SK-N-SH treated with all-trans-retinoic acid at 6 μM for 48 hours (cell line): ENCODE measurements at regions not wholly inside any gene's neighbourhood (a gene's known extent, or its start where the extent isn't known, plus 50 kb on each side); places are given as distances from the start of the nearest gene placed in this dataset.

Source experiments
- ATAC-seq: fragments of 200-7000 bp; cut with Tn5 transposase; 3 replicates; pipeline ENCODE4 v1.9.1; 2020; ENCODE audit warnings: mild to moderate bottlenecking, moderate library complexity
- ARNTL ChIP-seq: fragments of 450-650 bp; formaldehyde crosslinking; IDR thresholded peaks from 2 replicates; pipeline ENCODE4 v1.5.0; 2020; ENCODE audit warnings: low read depth, mild to moderate bottlenecking, moderate library complexity, borderline replicate concordance
- BACH2 ChIP-seq: fragments of 250-450 bp; sonication (Bioruptor Pico); IDR thresholded peaks from 2 replicates; pipeline ENCODE4 v1.9.0; 2021; ENCODE audit warnings: mild to moderate bottlenecking, borderline replicate concordance
- CSDC2 ChIP-seq: fragments of 250-450 bp; sonication (Bioruptor Pico); IDR thresholded peaks from 2 replicates; pipeline ENCODE4 v1.5.0; 2020; ENCODE audit warnings: mild to moderate bottlenecking, moderate library complexity
- GLIS3 ChIP-seq: fragments of 250-450 bp; sonication (Bioruptor Pico); IDR thresholded peaks from 2 replicates; pipeline ENCODE4 v1.5.0; 2020; ENCODE audit warnings: mild to moderate bottlenecking, moderate library complexity
- OSR1 ChIP-seq: fragments of 250-450 bp; sonication (Bioruptor Pico); IDR thresholded peaks from 2 replicates; pipeline ENCODE4 v1.8.0; 2022; ENCODE audit warnings: moderate library complexity, mild to moderate bottlenecking, inconsistent platforms
- PATZ1 ChIP-seq: fragments of 250-450 bp; sonication (Bioruptor Pico); IDR thresholded peaks from 2 replicates; pipeline ENCODE4 v1.8.0; 2020; ENCODE audit warnings: mild to moderate bottlenecking, moderate library complexity, borderline replicate concordance
- POU6F1 ChIP-seq: fragments of 250-450 bp; sonication (Bioruptor Pico); IDR thresholded peaks from 2 replicates; pipeline ENCODE4 v1.8.0; 2021; ENCODE audit warnings: low read depth, mild to moderate bottlenecking, moderate library complexity, borderline replicate concordance
- PPARA ChIP-seq: fragments of 250-450 bp; sonication (Bioruptor Pico); IDR thresholded peaks from 2 replicates; pipeline ENCODE4 v1.5.0; 2020; ENCODE audit warnings: mild to moderate bottlenecking, borderline replicate concordance
- RARB ChIP-seq: fragments of 250-450 bp; sonication (Bioruptor Pico); IDR thresholded peaks from 2 replicates; pipeline ENCODE4 v1.8.0; 2021; ENCODE audit warnings: mild to moderate bottlenecking, moderate library complexity
- SNAI2 ChIP-seq: fragments of 250-450 bp; sonication (Bioruptor Pico); IDR thresholded peaks from 2 replicates; pipeline ENCODE4 v1.5.0; 2020; ENCODE audit warnings: mild to moderate bottlenecking, moderate library complexity
- TCF4 ChIP-seq: fragments of 250-450 bp; sonication (Bioruptor Pico); IDR thresholded peaks from 2 replicates; pipeline ENCODE4 v1.8.0; 2021; ENCODE audit warnings: mild to moderate bottlenecking, moderate library complexity, borderline replicate concordance
- TOX ChIP-seq: fragments of 250-450 bp; sonication (Bioruptor Pico); IDR thresholded peaks from 2 replicates; pipeline ENCODE4 v1.8.0; 2021; ENCODE audit warnings: mild to moderate bottlenecking, moderate library complexity, borderline replicate concordance
- ZC3H10 ChIP-seq: fragments of 250-450 bp; sonication (Bioruptor Pico); IDR thresholded peaks from 2 replicates; pipeline ENCODE4 v1.5.1; 2021; ENCODE audit warnings: mild to moderate bottlenecking, moderate library complexity
- ZFP3 ChIP-seq: fragments of 250-450 bp; sonication (Bioruptor Pico); IDR thresholded peaks from 2 replicates; pipeline ENCODE4 v1.5.0; 2020; ENCODE audit warnings: mild to moderate bottlenecking, moderate library complexity
- ZFP30 ChIP-seq: fragments of 450-650 bp; formaldehyde crosslinking; IDR thresholded peaks from 2 replicates; pipeline ENCODE4 v1.5.0; 2022; ENCODE audit warnings: mild to moderate bottlenecking, moderate library complexity
- ZNF565 ChIP-seq: fragments of 450-650 bp; formaldehyde crosslinking; conservative IDR thresholded peaks from 2 replicates; pipeline ENCODE4 v1.5.0; 2020; ENCODE audit warnings: low read depth, mild to moderate bottlenecking, moderate library complexity
- ZNF70 ChIP-seq: fragments of 450-650 bp; formaldehyde crosslinking; IDR thresholded peaks from 2 replicates; pipeline ENCODE4 v1.5.0; 2020; ENCODE audit warnings: mild to moderate bottlenecking, moderate library complexity
- ZNF8 ChIP-seq: fragments of 450-650 bp; formaldehyde crosslinking; IDR thresholded peaks from 2 replicates; pipeline ENCODE4 v1.5.0; 2020; ENCODE audit warnings: mild to moderate bottlenecking, moderate library complexity
- TF ChIP-seq, protein P1 (sequence below): fragments of 250-450 bp; sonication (Bioruptor Pico); IDR thresholded peaks from 2 replicates; pipeline ENCODE4 v1.5.0; 2020; ENCODE audit warnings: mild to moderate bottlenecking, moderate library complexity
- TF ChIP-seq, protein P2 (sequence below): fragments of 250-450 bp; sonication (Bioruptor Pico); IDR thresholded peaks from 2 replicates; pipeline ENCODE4 v1.5.1; 2021; ENCODE audit warnings: mild to moderate bottlenecking, moderate library complexity

- no peak for TF ChIP-seq OSR1 (CRISPR knock-in tag)
- TF ChIP-seq, protein P1, sequence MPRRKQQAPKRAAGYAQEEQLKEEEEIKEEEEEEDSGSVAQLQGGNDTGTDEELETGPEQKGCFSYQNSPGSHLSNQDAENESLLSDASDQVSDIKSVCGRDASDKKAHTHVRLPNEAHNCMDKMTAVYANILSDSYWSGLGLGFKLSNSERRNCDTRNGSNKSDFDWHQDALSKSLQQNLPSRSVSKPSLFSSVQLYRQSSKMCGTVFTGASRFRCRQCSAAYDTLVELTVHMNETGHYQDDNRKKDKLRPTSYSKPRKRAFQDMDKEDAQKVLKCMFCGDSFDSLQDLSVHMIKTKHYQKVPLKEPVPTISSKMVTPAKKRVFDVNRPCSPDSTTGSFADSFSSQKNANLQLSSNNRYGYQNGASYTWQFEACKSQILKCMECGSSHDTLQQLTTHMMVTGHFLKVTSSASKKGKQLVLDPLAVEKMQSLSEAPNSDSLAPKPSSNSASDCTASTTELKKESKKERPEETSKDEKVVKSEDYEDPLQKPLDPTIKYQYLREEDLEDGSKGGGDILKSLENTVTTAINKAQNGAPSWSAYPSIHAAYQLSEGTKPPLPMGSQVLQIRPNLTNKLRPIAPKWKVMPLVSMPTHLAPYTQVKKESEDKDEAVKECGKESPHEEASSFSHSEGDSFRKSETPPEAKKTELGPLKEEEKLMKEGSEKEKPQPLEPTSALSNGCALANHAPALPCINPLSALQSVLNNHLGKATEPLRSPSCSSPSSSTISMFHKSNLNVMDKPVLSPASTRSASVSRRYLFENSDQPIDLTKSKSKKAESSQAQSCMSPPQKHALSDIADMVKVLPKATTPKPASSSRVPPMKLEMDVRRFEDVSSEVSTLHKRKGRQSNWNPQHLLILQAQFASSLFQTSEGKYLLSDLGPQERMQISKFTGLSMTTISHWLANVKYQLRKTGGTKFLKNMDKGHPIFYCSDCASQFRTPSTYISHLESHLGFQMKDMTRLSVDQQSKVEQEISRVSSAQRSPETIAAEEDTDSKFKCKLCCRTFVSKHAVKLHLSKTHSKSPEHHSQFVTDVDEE (CRISPR knock-in tag), result no peak
These were observed 158.6 kb upstream of the LMCD1 start for GRCh38 chr3:8343058-8343457.

GRCh38 chr3:8345398-8345797, 156.2 kb upstream of the LMCD1 start:
- no peak for ATAC-seq
- no peak for TF ChIP-seq ZNF565
- no peak for TF ChIP-seq BACH2
- no peak for TF ChIP-seq GLIS3 (CRISPR knock-in tag)
- TF ChIP-seq ZFP3 (CRISPR knock-in tag), result no peak
- TF ChIP-seq, protein P2, sequence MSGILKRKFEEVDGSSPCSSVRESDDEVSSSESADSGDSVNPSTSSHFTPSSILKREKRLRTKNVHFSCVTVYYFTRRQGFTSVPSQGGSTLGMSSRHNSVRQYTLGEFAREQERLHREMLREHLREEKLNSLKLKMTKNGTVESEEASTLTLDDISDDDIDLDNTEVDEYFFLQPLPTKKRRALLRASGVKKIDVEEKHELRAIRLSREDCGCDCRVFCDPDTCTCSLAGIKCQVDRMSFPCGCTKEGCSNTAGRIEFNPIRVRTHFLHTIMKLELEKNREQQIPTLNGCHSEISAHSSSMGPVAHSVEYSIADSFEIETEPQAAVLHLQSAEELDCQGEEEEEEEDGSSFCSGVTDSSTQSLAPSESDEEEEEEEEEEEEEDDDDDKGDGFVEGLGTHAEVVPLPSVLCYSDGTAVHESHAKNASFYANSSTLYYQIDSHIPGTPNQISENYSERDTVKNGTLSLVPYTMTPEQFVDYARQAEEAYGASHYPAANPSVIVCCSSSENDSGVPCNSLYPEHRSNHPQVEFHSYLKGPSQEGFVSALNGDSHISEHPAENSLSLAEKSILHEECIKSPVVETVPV (CRISPR knock-in tag), result no peak

More at GRCh38 chr3:8343058-8343457, 158.6 kb upstream of the LMCD1 start:
- no peak for ATAC-seq

- ATAC-seq, result no peak
These were observed 153.5 kb upstream of the LMCD1 start for GRCh38 chr3:8348076-8348475.

DNA sequence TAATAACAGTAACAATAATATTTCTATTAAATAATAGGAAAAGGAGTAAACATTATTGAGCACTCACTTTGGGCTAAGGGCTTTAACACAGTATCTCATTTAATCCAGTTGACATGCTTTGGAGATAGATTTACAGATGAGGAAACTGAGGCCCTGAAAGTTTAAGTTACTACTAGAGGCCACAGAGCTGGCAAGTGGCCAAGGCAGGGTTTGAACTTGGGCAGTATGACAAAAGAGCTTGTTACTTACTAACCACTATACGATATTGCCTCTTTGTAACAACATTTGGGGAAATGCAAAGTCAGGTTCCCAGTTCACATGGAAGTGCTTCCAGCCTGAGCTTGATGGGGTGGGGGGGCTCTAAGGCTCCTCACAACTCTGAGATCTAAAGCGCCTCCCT, 149.1 kb upstream of the LMCD1 start:
- ATAC-seq, result no peak
- TF ChIP-seq CSDC2 (CRISPR knock-in tag), result no peak
- TF ChIP-seq POU6F1 (CRISPR knock-in tag), result no peak
- no peak for TF ChIP-seq ZNF70 (CRISPR knock-in tag)
- TF ChIP-seq ZFP3 (CRISPR knock-in tag), result no peak
- TF ChIP-seq TOX (CRISPR knock-in tag), result no peak
- TF ChIP-seq ZNF565, result no peak
- no peak for TF ChIP-seq ZNF8 (CRISPR knock-in tag)
- no peak for TF ChIP-seq GLIS3 (CRISPR knock-in tag)
- TF ChIP-seq PPARA, result no peak
- TF ChIP-seq TCF4, result no peak
- no peak for TF ChIP-seq ZFP30 (CRISPR knock-in tag)
- TF ChIP-seq RARB (CRISPR knock-in tag), result no peak
- no peak for TF ChIP-seq ARNTL
- TF ChIP-seq SNAI2, result no peak
- TF ChIP-seq PATZ1, result no peak

More at GRCh38 chr3:8348076-8348475, 153.5 kb upstream of the LMCD1 start:
- TF ChIP-seq ZNF8 (CRISPR knock-in tag), result peak; percentile 45; the same call in 1 of the 2 replicates
- no peak for TF ChIP-seq ZC3H10 (CRISPR knock-in tag)

DNA sequence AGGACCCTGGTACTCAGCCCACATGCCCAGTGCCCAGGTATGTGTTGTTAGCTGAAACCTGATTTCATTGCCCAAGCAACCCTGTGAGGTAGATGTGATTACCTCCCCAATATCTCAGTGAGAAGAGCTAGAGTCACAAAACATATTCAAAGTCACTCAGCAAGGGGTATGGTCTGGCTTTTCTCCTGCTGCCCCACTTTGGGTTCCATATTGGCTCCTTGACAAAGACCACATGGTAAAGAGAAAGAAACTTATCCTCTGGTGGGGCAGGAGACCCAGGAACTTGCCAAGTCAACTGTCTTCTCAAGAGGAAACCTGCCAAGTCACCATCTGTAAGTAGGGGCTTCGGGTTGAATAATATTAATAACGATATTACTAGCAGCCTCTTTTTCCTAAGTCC, 148.3 kb upstream of the LMCD1 start:
- no peak for ATAC-seq
- TF ChIP-seq POU6F1 (CRISPR knock-in tag) (no peak), PATZ1 (no peak)
